ENCODE measurements at regions not wholly inside any gene's neighbourhood (a gene's known extent, or its start where the extent isn't known, plus 50 kb on each side); places are given as distances from the start of the nearest gene placed in this dataset.

DNA sequence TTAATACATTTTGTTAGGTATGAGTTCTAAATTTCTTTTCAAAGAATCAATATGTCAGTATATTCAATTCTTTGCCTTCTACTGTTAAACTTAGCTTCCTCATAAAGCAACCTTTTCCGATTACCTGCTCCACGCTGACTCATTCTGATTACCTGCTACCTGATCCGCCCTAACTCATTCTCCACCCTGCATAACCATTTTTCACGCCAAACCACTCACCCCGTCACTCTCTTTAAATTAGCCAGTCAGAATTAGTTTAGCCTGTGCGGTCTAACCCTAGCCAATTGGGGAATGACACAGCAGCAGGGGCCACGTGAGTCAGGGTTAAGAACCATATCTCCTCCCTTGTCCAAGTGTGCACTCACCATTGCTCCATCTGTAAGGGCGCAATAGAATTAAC lies 72.2 kb upstream of the FICD start:
- ChIA-PET CTCF (no interaction called here), POLR2A (no interaction called here)
- in situ Hi-C loops (cut with HindIII; ENCODE audit: low pct_unique_long_range_greater_than_20kb, low sequenced_read_pairs) = no loop called here
- Histone ChIP-seq H3K27me3 (ENCODE audit: control insufficient read depth, insufficient read depth, low read length) (peaks cover 8% of the 10 kb centered on the region), H3K4me1 (ENCODE audit: control insufficient read depth, insufficient read depth, low read length) (no peaks in the 10 kb centered on the region), H3K9me3 (ENCODE audit: control insufficient read depth, insufficient read depth, low read depth, low read length) (no peaks in the 10 kb centered on the region), H3K4me3 (ENCODE audit: low read depth in 2 of 2, low read length in 2 of 2) (no peak overlapping the region), H3K27ac (ENCODE audit: low read length) (no peak overlapping the region), H3K36me3 (ENCODE audit: control insufficient read depth, insufficient read depth, low read length) (no peaks in the 10 kb centered on the region)
- ATAC-seq = no peak
- no peak for TF ChIP-seq POLR2AphosphoS5 (IDR thresholded peaks at IDR 0.05; ENCODE audit: low read depth, low read length)
- no peak for TF ChIP-seq SIN3A (IDR thresholded peaks at IDR 0.05; ENCODE audit: borderline replicate concordance, insufficient read depth, low read depth, low read length)
- TF ChIP-seq REST (IDR thresholded peaks at IDR 0.05; ENCODE audit: insufficient read depth in 1 of 2, low read depth in 2 of 2, low read length in 1 of 2) = no peak
- TF ChIP-seq CTCF (IDR thresholded peaks at IDR 0.05) = no peak
- no peak for TF ChIP-seq TCF7L2 (IDR thresholded peaks at IDR 0.05; ENCODE audit: low read depth, low read length)
- no TSS peak for BruUV-seq (replicated peaks)
- no peak for DNase-seq (ENCODE audit: low read depth, low spot score)
- intact Hi-C loops (cut with micrococcal nuclease; ENCODE audit: unreplicated experiment) = no loop called here

- POLR2A ChIA-PET = no interaction called here
- in situ Hi-C loops (cut with HindIII; ENCODE audit: low pct_unique_long_range_greater_than_20kb, low sequenced_read_pairs) = no loop called here
- Histone ChIP-seq H3K9me3 (ENCODE audit: control insufficient read depth, insufficient read depth, low read depth, low read length) (no peaks in the 10 kb centered on the region), H3K4me1 (ENCODE audit: control insufficient read depth, insufficient read depth, low read length) (no peaks in the 10 kb centered on the region), H3K27ac (ENCODE audit: low read length) (no peak overlapping the region), H3K27me3 (ENCODE audit: control insufficient read depth, insufficient read depth, low read length) (peaks cover 8% of the 10 kb centered on the region), H3K36me3 (ENCODE audit: control insufficient read depth, insufficient read depth, low read length) (no peaks in the 10 kb centered on the region), H3K4me3 (ENCODE audit: low read depth in 2 of 2, low read length in 2 of 2) (no peak overlapping the region)
- intact Hi-C loops (cut with micrococcal nuclease; ENCODE audit: unreplicated experiment) = no loop called here
- DNase-seq (ENCODE audit: low read depth, low spot score) (no peak), ATAC-seq (no peak)
- CTCF ChIA-PET = no interaction called here
- no peak for TF ChIP-seq SIN3A (IDR thresholded peaks at IDR 0.05; ENCODE audit: borderline replicate concordance, insufficient read depth, low read depth, low read length)
- TF ChIP-seq TCF7L2 (IDR thresholded peaks at IDR 0.05; ENCODE audit: low read depth, low read length) = no peak
- no peak for TF ChIP-seq CTCF (IDR thresholded peaks at IDR 0.05)
- no peak for TF ChIP-seq POLR2AphosphoS5 (IDR thresholded peaks at IDR 0.05; ENCODE audit: low read depth, low read length)
- no peak for TF ChIP-seq REST (IDR thresholded peaks at IDR 0.05; ENCODE audit: insufficient read depth in 1 of 2, low read depth in 2 of 2, low read length in 1 of 2)
- no TSS peak for BruUV-seq (replicated peaks)
These were observed 73.0 kb upstream of the FICD start for GRCh38 chr12:108442067-108442466.
